HEK293 (cell line): ENCODE measurements at regions not wholly inside any gene's neighbourhood (a gene's known extent, or its start where the extent isn't known, plus 50 kb on each side); places are given as distances from the start of the nearest gene placed in this dataset.

Experiments
- YY1 ChIP-seq: fragments of 450-650 bp; formaldehyde crosslinking; IDR thresholded peaks from 2 replicates; pipeline ENCODE4 v1.5.1; 2018; ENCODE audit warnings: missing biosample characterization, missing genetic modification characterization
- ZNF549 ChIP-seq: fragments of 450-650 bp; IDR thresholded peaks from 2 replicates; pipeline ENCODE4 v1.5.1; 2018; ENCODE audit warnings: missing biosample characterization, missing genetic modification characterization, mild to moderate bottlenecking, inconsistent platforms, moderate library complexity
- TF ChIP-seq, protein P1 (sequence below): fragments of 450-650 bp; formaldehyde crosslinking; IDR thresholded peaks from 2 replicates; pipeline ENCODE4 v1.5.1; 2016; ENCODE audit warnings: missing biosample characterization, missing genetic modification characterization

- TF ChIP-seq, protein P1, sequence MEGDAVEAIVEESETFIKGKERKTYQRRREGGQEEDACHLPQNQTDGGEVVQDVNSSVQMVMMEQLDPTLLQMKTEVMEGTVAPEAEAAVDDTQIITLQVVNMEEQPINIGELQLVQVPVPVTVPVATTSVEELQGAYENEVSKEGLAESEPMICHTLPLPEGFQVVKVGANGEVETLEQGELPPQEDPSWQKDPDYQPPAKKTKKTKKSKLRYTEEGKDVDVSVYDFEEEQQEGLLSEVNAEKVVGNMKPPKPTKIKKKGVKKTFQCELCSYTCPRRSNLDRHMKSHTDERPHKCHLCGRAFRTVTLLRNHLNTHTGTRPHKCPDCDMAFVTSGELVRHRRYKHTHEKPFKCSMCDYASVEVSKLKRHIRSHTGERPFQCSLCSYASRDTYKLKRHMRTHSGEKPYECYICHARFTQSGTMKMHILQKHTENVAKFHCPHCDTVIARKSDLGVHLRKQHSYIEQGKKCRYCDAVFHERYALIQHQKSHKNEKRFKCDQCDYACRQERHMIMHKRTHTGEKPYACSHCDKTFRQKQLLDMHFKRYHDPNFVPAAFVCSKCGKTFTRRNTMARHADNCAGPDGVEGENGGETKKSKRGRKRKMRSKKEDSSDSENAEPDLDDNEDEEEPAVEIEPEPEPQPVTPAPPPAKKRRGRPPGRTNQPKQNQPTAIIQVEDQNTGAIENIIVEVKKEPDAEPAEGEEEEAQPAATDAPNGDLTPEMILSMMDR (tag by site-specific recombination) = no peak
- TF ChIP-seq YY1 (no peak), ZNF549 (tag by site-specific recombination) (no peak)
Observed at GRCh38 chr1:197848350-197848749, 54.1 kb upstream of the C1orf53 start.
